KOPT-K1 (cell line): ENCODE measurements at regions not wholly inside any gene's neighbourhood (a gene's known extent, or its start where the extent isn't known, plus 50 kb on each side); places are given as distances from the start of the nearest gene placed in this dataset.
A peak's percentile ranks its signal among the peaks of the same experiment; 100 is the strongest.
"Not testable (repeated sequence)": the region's sequence is repeated elsewhere in the genome, so short reads cannot be mapped to it uniquely, and the experiment has no call there.

Source experiments
- H3K27ac ChIP-seq: fragments of 200-600 bp; sonication (generic); 2 replicates; pipeline ENCODE4 v1.5.1; 2016; ENCODE audit warnings: antibody characterized with exemption, mild to moderate bottlenecking, low read depth, low read length; ENCODE audit not compliant: poor library complexity, severe bottlenecking
- H3K36me3 ChIP-seq: fragments of 200-600 bp; sonication (generic); 2 replicates; pipeline ENCODE4 v1.5.1; 2017; ENCODE audit warnings: antibody characterized with exemption, mild to moderate bottlenecking, low read length, moderate library complexity; ENCODE audit not compliant: insufficient read depth
- H3K9me3 ChIP-seq: fragments of 200-600 bp; sonication (generic); 2 replicates; pipeline ENCODE4 v1.5.1; 2017; ENCODE audit warnings: antibody characterized with exemption, low read length, mild to moderate bottlenecking; ENCODE audit not compliant: insufficient read depth, poor library complexity, severe bottlenecking

GRCh38 chr6:121657972-121658371, 222.5 kb downstream of the GJA1 start:
- no peak overlapping the region for H3K27ac ChIP-seq
- H3K9me3 ChIP-seq = no peaks in the 10 kb centered on the region
- H3K36me3 ChIP-seq = no peaks in the 10 kb centered on the region

- Histone ChIP-seq H3K9me3 (no peaks in the 10 kb centered on the region), H3K36me3 (no peaks in the 10 kb centered on the region), H3K27ac (no peak overlapping the region)
These were observed 224.8 kb downstream of the GJA1 start for GRCh38 chr6:121660277-121660676.

- no peaks in the 10 kb centered on the region for H3K36me3 ChIP-seq
- no peak overlapping the region for H3K27ac ChIP-seq
- no peaks in the 10 kb centered on the region for H3K9me3 ChIP-seq
These were observed 227.9 kb downstream of the GJA1 start for GRCh38 chr6:121663292-121663810.

- H3K27ac ChIP-seq = no peak overlapping the region
- H3K36me3 ChIP-seq = no peaks in the 10 kb centered on the region
- no peaks in the 10 kb centered on the region for H3K9me3 ChIP-seq
These were observed 228.7 kb downstream of the GJA1 start for GRCh38 chr6:121664158-121664557.

- Histone ChIP-seq H3K27ac (no peak overlapping the region), H3K36me3 (no peaks in the 10 kb centered on the region), H3K9me3 (no peaks in the 10 kb centered on the region)
These were observed 231.4 kb downstream of the GJA1 start for GRCh38 chr6:121666814-121667213.

- no peaks in the 10 kb centered on the region for H3K36me3 ChIP-seq
- H3K27ac ChIP-seq = no peak overlapping the region
- H3K9me3 ChIP-seq = no peaks in the 10 kb centered on the region
These were observed 232.8 kb downstream of the GJA1 start for GRCh38 chr6:121668259-121668658.

GRCh38 chr6:121670511-121670910, 235.1 kb downstream of the GJA1 start:
- Histone ChIP-seq H3K27ac (no peak overlapping the region), H3K9me3 (no peaks in the 10 kb centered on the region), H3K36me3 (no peaks in the 10 kb centered on the region)

GRCh38 chr6:121677571-121677970, 242.1 kb downstream of the GJA1 start:
- Histone ChIP-seq H3K27ac (no peak overlapping the region), H3K9me3 (peaks cover 5% of the 10 kb centered on the region), H3K36me3 (no peaks in the 10 kb centered on the region)

GRCh38 chr6:121678245-121678644, 242.8 kb downstream of the GJA1 start:
- no peak overlapping the region for H3K27ac ChIP-seq
- no peaks in the 10 kb centered on the region for H3K36me3 ChIP-seq
- H3K9me3 ChIP-seq = peaks cover 7% of the 10 kb centered on the region

GRCh38 chr6:121680058-121680457, 244.6 kb downstream of the GJA1 start:
- H3K9me3 ChIP-seq = peaks cover 10% of the 10 kb centered on the region
- no peak overlapping the region for H3K27ac ChIP-seq
- H3K36me3 ChIP-seq = no peaks in the 10 kb centered on the region

GRCh38 chr6:121682666-121683065, 247.2 kb downstream of the GJA1 start:
- Histone ChIP-seq H3K36me3 (no peaks in the 10 kb centered on the region), H3K27ac (no peak overlapping the region), H3K9me3 (peaks cover 16% of the 10 kb centered on the region)

GRCh38 chr6:121685806-121686205, 250.4 kb downstream of the GJA1 start:
- not testable (repeated sequence) for H3K27ac ChIP-seq, H3K36me3 ChIP-seq
- peaks cover 16% of the 10 kb centered on the region for H3K9me3 ChIP-seq

GRCh38 chr6:121686611-121687023, 251.2 kb downstream of the GJA1 start:
- H3K36me3 ChIP-seq = no peaks in the 10 kb centered on the region
- H3K9me3 ChIP-seq = peaks cover 12% of the 10 kb centered on the region
- no peak overlapping the region for H3K27ac ChIP-seq

GRCh38 chr6:121688974-121689373, 253.5 kb downstream of the GJA1 start:
- peak overlapping the region; percentile 11 for H3K27ac ChIP-seq
- H3K9me3 ChIP-seq = peaks cover 6% of the 10 kb centered on the region
- H3K36me3 ChIP-seq = no peaks in the 10 kb centered on the region

- Histone ChIP-seq H3K36me3 (no peaks in the 10 kb centered on the region), H3K27ac (no peak overlapping the region), H3K9me3 (peaks cover 3% of the 10 kb centered on the region)
These were observed 255.7 kb downstream of the GJA1 start for GRCh38 chr6:121691126-121691551.

- Histone ChIP-seq H3K36me3 (no peaks in the 10 kb centered on the region), H3K27ac (no peak overlapping the region), H3K9me3 (no peaks in the 10 kb centered on the region)
These were observed 258.9 kb downstream of the GJA1 start for GRCh38 chr6:121694389-121694788.
